NCI-H187 (cell line): ENCODE measurements at regions not wholly inside any gene's neighbourhood (a gene's known extent, or its start where the extent isn't known, plus 50 kb on each side); places are given as distances from the start of the nearest gene placed in this dataset.

Experiments
- DNase-seq, 2 experiments: peaks; one replicate each; lab custom pipeline; 2025; lab: John Stamatoyannopoulos, UW

DNA sequence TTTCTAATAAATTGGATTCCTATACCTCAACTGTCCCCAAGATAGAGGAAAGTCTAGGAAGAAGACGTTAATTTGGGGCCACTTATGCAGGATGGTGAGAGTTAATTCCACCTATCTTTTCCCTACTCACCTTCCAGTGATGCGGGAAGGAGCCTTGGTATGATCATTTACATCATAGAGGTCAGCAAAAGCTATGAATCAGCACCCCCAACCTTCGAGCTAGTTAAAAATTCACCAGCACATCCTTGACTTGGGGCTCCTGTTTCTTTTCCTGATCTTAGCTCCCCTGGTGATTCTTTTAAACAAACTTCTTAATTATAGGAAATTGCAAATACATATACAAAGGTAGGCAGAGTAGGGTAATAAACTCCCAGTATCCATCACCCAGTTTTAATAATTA is 366.6 kb downstream of the SOX2 start:
- DNase-seq, result no peak

DNA sequence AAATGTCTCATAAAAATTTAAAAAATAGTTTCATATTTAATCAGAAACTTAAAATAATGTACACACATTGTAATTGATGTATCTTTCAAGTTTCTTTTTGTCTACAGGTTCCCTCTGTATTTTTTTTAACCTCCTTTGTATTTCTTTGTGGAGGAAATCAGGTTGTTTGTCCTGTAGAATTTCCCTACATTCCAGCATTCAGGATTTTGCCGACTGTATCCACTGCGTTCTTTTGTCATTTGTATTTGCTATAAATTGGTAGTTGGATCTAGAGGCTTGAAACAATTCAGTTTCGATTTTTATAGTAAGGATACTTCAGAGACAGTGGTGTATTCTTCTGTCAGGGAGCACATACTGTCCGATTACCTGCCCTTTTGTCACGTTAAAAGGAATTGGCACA is 367.2 kb downstream of the SOX2 start:
- no peak for DNase-seq

DNA sequence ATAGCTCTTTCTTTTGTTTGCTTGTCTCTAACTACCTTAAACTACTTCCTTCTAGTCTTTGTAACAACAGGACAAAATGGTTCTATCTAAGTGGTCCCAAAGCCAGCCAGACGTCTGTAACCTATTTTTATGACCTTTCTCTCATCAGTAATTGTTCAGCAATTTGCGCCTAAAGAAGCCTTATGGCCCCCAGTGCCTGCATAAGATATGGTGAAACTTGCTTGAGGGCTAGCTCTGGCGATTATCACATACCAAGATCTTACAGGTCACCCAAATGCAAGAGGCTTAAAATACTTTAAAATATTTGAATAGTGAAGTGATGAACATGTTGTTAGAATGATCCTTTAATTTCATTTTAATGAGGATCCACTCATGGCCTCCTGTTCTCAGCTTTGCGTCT is 369.4 kb downstream of the SOX2 start:
- DNase-seq, result no peak

GRCh38 chr3:182083112-182083511 is 371.4 kb downstream of the SOX2 start:
- DNase-seq, result no peak

GRCh38 chr3:182092662-182093262 is 381.0 kb downstream of the SOX2 start:
- no peak for DNase-seq

GRCh38 chr3:182094321-182094720 is 382.6 kb downstream of the SOX2 start:
- no peak for DNase-seq

DNA sequence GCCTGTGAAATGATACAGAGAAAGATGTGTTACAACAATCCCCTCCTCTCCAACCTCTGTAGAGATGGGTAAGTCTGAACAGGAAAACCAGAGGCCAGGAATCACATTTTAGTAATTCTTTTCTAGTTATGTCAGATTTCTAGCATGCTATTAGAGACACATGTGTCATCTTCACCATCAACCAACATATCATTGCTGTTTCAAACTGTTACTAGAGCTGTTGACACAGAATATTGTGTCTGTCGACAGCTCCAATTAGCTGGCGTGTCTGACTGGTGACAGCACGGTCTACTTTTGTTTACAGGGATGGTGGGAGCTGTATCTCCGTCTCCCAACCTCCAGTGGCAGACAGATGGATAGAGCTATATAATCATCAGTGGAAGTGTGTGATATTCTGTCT is 393.2 kb downstream of the SOX2 start:
- DNase-seq, result no peak

- DNase-seq, result no peak
These were observed 394.1 kb downstream of the SOX2 start for GRCh38 chr3:182105875-182106274.

DNA sequence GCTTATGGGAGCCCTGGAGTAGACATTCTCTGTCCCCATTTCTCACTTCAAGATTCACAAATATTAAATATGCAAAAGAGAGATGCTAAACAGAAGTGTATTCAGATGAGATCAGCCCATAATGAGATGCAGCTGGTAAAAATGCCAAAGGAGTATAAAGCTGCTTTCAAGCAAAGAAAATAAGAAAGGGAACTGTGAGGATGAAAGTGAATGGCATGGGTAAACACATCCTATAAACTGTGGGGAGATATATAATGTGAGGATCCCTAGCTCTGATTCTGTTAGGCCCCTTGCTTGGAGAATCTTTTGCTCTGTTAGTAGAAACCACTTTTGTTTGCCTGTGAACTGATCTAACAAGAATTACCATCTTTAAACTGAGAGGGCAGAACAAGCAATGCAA is 396.6 kb downstream of the SOX2 start:
- DNase-seq, result no peak

DNA sequence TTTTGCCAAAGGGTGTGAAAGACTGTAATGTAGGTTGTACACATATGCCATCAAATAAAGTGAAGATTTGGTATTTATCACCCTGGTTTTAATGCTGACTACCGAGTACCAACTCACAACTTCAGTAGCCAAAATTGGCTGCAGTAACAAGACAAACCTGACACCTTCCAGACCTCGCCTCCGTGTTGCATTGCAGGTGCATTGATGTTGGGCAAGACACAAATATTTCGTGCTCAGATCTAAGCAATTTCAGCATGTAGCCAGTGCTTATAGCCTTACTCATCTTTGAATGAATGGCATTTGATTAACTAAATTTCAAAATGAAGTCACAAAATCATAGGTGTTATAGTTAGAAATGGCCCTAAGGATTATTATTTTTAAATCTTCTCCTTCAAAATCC is 400.2 kb downstream of the SOX2 start:
- no peak for DNase-seq

- DNase-seq, result no peak
These were observed 403.7 kb downstream of the SOX2 start for GRCh38 chr3:182115328-182116015.

GRCh38 chr3:182116386-182116785 is 404.7 kb downstream of the SOX2 start:
- no peak for DNase-seq

DNA sequence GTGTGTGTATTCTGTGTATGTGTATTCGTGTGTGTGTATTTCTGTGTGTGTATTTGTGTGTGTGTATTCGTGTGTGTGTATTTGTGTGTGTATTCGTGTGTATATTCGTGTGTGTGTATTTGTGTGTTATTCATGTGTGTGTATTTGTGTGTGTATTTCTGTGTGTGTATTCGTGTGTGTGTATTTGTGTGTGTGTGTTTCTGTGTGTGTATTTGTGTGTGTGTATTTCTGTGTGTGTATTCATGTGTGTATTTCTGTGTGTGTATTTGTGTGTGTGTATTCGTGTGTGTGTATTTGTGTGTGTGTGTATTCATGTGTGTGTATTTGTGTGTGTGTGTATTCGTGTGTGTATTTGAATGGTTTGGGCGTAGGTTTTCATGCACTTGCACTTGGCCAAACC is 405.4 kb downstream of the SOX2 start:
- DNase-seq, result no peak

GRCh38 chr3:182117583-182117982 is 405.9 kb downstream of the SOX2 start:
- DNase-seq, result no peak

- no peak for DNase-seq
These were observed 406.3 kb downstream of the SOX2 start for GRCh38 chr3:182118066-182118465.

- no peak for DNase-seq
These were observed 409.7 kb downstream of the SOX2 start for GRCh38 chr3:182121401-182121800.

DNA sequence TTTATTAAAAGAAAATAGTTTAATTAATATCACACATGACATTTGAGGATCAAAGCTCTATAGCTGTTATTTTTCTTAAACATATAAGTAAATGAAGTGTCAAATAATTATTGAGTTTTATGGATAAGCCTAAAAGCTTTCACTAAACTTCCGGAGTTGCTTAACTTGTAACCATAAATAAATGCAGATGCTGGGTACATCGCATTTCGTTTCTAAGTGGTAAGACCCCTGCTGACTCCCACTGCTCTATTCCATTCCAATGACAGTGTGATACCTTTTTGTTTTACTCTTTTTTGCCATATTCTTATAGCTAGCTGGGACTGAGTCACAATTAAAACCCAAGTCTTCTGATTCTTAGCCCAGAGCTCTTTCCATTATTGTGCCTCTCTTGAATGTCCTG is 411.1 kb downstream of the SOX2 start:
- DNase-seq, result no peak

GRCh38 chr3:182124187-182124586 is 412.5 kb downstream of the SOX2 start:
- DNase-seq, result no peak

DNA sequence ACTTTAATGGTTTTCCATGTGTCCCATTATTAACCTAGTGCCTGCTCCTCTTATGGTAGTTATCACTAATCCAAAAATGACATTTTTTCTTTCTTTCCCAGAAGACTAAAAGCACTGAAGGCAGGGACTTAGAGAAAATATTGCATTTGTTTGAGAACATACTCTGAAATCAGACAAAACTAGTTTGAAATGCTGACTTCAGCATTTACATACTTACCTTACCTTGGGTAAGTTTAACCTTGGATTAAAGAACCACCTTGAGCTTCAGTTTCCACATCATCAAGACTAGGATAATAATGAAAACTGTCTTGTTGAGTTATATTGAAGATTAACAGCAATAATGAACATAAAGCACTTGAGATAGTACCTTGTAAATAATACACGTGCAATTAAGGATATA is 413.0 kb downstream of the SOX2 start:
- no peak for DNase-seq

GRCh38 chr3:182129740-182130139 is 418.0 kb downstream of the SOX2 start:
- DNase-seq, result no peak

DNA sequence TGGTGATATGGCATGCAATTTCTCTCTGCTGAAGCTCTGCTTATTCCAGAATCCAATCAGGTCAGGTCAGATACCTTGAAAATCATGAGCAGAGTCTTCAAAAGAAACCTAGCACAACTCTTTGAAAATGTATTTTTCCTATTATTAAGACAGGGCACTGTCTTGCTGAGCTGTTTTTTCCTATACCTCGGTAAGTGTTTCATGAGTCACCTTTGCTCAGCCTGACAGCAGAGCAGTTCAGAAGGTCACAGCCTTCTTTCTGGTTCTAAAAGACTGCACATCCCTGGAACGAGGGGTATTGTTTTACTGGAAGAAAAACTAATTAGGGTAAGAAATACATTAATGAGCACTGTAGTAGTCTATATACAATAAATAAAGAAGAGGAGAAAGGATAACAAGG is 422.0 kb downstream of the SOX2 start:
- no peak for DNase-seq

DNA sequence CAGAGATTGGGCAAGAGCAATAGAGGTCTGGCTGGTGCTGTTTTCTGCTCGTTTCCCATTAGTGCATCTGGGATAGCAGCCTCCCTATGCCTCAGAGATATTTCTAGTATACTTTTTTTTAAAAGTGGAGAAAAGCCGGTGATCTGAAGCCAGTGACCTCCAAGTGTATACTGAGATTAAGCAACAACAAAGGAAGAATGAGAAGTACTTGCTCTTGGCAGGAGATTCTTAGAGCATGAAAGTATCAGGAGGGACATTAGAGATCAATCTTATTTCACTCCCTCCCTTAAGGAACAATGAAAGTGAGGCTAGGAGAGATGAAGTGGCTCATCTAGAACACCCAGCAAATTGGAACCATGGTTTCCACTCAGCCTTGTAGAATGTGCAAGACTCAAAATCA is 423.3 kb downstream of the SOX2 start:
- DNase-seq, result no peak

- DNase-seq, result no peak
These were observed 424.5 kb downstream of the SOX2 start for GRCh38 chr3:182136008-182136910.
